HG03575 (cell line): ENCODE measurements at regions not wholly inside any gene's neighbourhood (a gene's known extent, or its start where the extent isn't known, plus 50 kb on each side); places are given as distances from the start of the nearest gene placed in this dataset.

Experiments used
- ATAC-seq: cut with Tn5 transposase; IDR thresholded peaks from one replicate; pipeline ENCODE4 v1.9.1; 2021; ENCODE audit not compliant: unreplicated experiment, insufficient number of reproducible peaks, low FRiP score; ENCODE audit errors: extremely low read depth

DNA sequence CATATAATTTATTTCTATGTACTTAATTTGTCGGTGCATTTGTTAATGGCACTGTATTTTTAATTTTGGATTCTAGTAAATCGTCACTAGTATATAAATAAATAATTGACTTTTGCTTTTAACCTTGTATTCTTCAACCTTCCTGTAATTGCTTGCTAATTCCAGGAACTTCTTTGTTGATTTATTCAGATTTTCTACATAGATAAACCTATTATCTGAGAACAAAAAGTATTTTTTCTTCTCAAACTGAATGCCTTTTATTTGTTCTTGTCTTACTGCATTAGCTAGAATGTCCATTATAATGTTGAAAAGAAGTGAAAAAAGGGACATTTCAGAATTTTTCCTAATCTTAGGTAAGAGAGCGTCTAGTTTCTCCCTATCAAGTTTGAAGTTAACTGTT, 839.1 kb downstream of the SH3BGRL start:
- ATAC-seq = no peak

DNA sequence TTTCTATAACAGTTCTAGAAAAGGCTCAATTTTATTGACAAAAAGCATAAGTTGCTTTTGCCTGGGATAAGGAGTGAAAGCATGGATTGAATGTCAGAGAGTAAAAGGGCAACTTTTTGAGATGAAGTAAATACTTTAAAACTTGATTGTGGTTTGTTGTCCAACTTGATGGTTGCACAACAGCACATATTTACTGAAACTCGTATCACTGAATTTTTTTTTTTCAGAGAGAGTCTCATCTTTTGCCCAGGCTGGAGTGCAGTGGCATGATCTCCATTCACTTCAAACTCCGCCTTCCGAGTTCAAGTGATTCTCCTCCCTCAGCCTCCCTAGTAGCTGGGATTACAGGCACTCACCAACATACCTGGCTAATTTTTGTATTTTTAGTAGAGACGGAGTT, 856.8 kb downstream of the SH3BGRL start:
- ATAC-seq = no peak

DNA sequence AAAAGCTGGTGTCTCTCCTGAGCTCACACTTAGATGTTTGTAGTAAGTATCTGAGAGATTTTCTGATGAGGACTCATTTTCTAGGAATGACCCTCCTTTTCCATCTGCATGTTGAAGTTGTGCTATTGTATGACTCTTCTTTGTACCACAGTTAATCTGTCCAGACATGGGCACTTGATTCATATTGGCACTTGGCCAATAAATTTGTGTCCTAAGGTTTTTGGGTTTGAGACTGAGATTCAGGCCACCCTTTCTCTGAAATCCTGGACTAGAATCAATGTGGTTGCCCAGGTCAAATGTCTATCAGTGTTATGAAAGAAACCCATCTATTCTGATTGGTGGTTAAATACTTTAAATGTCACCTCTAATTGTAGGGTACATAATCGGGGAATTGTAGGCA, 869.0 kb downstream of the SH3BGRL start:
- no peak for ATAC-seq

DNA sequence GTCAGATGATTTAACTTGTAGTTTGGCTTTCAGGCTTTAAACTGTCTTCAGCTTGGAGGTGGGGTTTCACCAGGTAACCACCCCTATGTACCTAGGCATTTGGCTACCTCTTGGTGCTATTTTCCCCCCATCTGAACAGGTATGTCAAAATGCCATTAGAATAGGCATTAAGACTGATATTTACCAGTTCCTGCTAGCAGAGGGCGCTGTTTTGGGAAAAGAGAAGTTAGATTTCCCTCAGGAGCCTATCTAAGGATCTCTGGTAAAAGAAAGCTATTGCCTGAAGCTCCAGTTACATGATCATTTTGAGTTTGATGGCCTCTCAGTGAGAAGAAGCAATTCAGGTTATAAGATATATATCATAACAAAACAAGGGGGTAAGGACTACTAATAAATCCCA, 879.1 kb downstream of the SH3BGRL start:
- no peak for ATAC-seq

DNA sequence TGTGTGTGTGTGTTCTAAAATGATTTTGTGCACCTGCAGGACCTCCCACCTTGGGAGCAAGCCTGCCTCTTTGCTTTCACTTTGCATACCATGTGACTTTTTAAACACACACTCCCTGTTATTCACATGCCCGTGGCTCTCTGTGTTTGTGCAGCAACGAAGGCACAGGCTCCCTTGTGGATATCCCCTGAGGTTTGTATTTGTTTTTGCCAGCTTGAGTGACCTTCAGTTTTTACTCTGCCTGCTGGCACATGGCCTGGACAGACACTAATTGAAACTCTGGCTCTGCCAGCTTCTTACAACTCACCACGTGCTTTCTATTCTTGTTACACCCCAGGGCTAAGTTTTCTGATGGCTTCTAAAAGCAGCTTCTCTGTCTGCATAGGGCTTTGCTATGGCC, 885.8 kb downstream of the SH3BGRL start:
- no peak for ATAC-seq

DNA sequence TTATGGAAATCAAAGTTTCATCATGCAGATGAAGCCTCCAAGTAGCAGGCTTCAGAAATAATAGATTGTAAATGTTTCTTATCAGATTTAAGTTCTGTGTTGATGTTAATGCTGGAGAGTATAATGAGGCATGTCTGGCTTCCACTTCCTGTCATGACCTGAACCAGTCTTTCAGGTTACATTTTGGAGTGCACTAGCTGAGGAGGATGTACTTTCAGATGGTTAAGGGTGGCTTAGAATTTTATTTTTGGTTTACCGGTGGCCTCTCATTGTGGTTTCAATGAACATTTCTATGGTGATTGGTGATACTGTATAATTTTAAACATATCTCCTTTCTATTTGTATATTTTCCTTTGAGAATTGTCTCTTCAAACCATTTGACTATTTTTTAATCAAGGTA, 890.4 kb downstream of the SH3BGRL start:
- ATAC-seq = no peak

DNA sequence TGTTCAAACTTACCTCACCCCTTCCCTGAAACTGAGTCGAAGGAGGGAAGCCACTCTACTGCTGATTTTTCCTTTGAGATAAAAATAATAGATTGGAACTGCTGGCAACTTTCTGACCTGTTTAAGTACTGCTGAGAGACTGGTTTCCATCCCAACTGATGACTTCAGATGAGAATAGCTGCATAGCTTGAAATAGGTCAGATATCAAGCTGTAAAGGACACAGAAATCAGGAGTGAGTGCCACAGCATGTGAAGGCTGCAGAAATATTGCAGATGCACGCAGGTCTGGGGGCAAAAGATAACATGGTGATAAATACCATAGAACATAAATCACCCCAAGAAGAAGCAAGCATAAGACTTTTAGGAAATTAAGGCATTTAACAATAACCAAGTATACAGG, 923.2 kb downstream of the SH3BGRL start:
- no peak for ATAC-seq

DNA sequence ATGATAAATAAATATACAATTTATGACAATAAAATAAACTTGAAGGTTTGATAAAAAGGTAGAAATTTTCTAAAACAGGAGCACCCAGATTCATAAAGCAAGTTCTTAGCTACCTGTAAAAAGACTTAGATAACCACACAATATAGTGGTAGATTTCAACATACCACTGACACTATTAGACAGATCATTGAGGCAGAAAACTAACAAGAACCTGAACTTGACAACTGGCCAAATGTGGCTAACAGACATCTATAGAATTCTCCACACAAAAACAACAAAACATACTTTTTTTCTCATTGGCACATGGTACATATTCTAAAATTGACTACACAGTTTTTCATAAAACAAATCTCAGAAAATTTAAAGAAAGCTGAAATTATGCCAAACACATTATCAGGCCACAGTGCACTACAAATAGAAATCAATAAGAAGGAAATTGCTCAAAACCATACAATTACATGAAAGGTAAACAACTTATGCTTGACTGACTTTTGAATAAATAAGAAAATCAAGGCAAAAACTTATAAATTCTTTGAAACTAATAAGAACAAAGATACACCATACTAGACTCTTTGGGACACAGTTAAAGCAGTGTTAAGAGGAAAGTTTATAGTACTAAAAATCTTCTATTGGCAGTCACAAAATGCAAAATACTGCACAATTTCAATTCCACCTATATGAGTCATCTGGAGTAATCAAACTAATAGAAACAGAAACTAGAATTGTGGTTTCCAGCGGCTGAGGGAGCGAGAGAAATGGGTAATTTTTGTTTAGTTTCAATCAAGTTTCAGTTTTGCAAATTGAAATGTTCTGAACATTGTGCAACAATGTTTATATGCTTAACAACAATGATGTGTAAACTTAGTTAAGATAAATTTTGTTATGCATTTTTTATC, 925.6 kb downstream of the SH3BGRL start:
- peak; percentile 96 for ATAC-seq

DNA sequence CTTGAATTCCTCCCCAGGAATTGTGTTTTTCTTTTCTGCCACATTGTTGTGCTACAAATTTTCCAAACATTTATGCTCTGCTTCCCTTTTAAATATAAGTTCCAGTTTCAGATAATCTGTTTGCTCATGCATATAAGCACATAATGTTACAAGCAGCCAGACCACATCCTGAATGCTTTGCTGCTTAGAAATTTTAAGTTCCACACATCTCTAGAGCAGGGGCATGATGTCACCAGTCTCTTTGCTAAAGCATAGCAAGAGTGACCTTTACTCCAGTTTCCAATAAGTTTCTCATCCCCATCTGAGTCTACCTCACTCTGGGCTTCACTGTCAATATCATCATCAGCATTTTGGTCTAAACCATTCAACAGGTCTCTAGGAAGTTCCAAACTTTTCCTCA, 932.5 kb downstream of the SH3BGRL start:
- ATAC-seq = no peak

DNA sequence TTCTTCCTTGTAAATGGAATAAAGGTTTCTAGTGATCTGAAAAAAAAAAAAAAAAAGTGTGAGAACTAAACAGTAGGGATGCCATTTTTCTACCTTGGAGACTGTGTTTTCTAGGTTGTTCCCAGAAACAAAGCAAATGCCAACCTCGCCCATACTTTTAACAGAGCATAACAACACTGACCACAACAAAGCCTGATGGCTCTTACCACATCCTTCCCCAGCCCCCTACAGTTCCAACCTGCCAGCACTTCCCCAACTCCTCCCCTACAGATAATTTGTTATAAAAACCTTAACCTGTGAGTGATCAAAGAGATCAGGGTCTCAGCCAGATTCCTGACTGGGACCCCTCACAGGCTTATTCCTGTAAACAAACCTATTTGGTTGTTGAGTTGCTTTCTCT, 940.0 kb downstream of the SH3BGRL start:
- no peak for ATAC-seq

DNA sequence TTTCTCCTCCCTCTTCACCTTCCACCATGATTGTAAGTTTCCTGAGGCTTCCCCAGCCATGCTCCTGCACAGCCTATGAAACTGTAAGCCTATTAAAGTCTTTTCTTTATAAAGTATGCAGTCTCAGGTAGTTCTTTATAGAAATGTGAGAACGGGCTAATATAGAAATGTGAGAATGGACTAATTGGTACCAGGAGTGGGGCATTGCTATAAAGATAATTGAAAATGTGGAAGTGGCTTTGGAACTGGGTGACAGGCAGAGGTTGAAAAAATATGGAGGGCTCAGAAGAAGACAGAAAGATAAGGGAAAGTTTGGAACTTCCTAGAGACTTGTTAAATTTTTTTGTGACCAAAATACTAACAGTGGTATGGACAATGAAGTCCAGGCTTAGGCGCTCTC, 959.3 kb downstream of the SH3BGRL start:
- ATAC-seq = no peak

DNA sequence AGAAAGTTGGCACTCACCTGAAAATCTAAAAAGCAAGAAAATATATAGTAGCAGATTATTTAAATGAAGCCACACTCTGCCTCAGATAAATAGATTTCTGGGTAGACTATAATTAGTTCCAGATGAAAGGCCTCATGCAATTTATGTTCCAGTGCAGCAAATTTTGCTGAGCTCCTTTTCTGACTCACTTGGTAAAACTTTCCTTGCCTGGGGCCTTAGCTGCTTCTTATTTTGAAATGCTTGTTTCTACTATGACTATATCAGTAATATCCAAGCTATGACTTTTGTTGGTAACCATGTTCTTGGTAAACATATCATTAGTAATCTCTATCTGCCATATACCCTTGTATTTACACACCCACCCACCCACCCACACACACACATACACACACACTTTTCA, 961.8 kb downstream of the SH3BGRL start:
- ATAC-seq = no peak

DNA sequence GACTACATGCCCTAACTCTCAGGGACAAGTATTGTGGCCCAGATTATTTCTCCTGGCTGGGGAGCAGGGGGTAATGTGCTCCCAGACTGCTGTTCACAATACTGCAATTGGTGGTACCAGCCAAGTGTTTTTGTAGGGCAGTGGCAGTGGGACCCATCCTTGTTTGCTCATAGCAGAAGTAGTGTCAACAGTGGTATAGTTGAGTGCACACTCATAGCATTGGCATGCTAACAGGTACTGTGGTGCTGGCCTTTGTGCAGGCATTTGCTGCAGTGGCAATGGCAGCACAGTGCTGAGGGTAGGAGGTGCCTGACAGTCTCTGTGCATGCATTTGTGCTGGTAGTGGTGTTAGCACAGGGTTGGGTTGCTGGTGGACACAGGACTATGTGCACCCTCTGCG, 995.0 kb downstream of the SH3BGRL start:
- ATAC-seq = no peak

DNA sequence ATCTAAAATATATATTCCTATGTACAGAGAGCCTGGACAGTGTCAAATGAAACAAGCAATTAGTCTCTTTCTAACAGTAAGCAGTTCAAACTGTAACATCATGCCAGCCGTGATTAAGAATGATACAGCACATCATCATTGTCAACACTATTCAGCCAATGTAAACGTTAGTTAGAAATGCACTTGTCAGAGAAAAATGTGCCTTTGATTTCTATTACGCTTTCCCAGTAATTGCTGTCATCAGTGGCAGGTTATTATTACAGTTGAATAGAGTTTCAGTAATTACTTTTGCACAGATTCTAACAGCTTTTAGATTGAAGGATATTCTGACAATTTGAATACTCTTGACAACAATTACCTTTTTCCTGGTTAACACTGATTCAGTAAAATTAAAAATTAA, 1007.1 kb downstream of the SH3BGRL start:
- ATAC-seq = no peak

DNA sequence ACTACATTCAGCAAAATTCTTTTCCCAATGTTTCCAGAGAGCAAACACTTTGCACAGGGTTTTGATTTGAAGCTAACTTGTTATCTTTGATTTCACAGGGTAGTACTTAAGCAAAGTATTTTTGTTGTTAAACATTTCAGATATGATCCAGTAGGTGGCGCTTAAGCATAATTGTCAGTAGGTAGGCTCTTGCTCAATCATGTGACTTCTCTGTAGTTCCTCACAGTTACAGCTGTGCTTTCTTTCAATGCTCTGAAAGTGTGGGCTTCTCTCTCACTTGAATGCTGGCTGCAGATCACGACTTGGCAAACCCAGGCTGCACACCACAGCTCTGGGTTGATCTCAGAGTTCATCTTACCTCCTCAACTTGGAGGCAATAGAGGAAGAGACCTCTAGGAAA, 1016.5 kb downstream of the SH3BGRL start:
- ATAC-seq = peak; percentile 79

DNA sequence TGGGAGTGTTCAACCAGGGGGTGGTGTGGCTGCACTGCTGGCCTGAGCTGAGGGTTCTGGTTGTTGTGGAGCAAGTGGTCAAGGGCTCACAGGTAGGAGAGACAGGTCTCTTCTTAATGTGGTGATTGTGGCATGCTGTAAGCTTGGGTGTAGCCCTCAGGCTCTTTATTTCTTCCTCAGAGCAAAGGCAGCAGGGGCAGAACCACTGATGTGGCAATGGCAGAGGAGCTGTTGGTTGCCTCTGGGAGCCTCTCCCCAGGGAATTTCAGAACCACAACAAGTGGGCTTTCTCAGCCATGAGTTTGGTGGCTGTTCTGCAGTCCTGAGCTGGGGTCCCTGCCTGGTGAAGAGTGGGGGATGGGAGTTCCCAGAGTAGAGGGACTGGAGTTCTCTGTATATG, 1017.2 kb downstream of the SH3BGRL start:
- ATAC-seq = no peak

DNA sequence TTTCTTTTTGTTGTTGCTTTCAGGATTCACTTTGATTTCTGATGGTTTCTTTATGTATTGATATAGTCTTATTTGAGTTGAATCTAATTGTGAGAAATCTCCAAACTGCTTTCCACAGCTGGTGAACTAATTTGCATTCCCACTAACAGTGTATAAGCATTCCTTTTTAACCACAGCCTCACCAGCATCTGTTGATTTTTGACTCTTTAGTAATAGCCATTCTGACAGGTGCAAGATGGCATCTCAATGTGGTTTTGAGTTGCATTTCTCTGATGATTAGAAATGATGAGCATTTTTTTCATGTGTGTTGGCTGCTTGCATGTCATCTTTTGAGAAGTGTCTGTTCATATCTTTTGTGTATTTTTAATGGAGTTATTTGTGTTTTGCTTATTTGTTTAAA, 1023.1 kb downstream of the SH3BGRL start:
- ATAC-seq = no peak

DNA sequence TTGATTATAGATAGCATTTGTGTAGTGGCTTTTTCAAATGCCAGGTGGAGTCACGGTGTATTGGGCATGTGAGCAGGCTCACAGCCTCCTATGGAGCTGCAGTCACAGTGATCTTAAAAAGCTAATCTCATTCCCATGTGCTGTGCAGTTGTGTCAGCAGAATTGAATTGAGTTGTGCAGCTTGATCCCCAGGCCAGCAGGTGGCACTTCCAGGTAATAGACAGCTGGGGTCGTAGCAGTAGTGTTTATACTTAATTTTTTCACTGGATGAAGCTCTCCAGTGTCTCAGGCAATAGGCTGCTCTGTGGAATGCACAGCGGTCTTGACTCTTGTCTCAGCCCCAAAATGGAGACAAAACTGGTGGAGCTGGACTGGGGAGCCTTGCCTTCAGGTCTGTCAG, 1028.1 kb downstream of the SH3BGRL start:
- no peak for ATAC-seq

DNA sequence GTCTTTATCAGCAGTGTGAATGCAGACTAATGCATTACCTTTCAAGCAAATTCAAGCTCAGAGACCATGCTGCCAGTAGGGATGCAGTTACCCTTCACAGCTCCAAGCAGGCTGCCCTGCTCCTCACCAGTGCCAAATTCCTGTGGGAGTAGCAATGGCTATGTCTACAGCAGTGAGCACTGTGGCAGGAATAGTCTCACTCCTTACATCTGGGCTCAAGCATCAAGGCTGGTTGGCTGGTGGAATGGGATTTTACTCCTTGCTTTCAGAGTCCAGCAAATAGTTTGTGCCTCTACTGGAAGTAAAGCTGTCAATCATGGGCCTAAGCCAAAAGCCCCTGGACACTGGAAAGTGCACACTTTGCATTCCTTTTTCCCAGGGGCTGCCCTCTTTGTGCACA, 1030.8 kb downstream of the SH3BGRL start:
- no peak for ATAC-seq

DNA sequence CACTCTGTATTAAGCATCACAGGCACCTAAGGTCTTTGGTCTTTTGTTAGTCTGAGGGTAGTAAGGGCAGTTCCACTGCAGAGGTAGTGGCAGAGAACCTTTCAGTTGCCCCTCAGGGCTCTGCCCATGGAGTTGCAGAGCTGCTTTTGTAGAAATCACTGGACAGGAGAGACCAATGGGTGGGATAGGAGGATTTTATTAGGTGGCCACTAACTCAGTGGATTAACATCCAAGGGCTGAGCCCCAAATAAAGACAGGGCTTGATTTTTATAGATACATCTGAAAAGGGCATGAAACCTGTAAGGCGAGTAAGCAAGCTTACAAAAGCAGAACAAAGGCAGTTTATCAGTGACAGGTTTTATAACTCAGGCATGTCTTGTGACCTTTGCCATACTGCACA, 1035.4 kb downstream of the SH3BGRL start:
- no peak for ATAC-seq
